ENCODE measurements at regions not wholly inside any gene's neighbourhood (a gene's known extent, or its start where the extent isn't known, plus 50 kb on each side); places are given as distances from the start of the nearest gene placed in this dataset.

- peaks cover 41% of the 10 kb centered on the region for H3K9me3 Mint-ChIP-seq (ENCODE audit: unreplicated experiment)
- no peak overlapping the region for H3K4me3 Mint-ChIP-seq (ENCODE audit: unreplicated experiment)
- no peaks in the 10 kb centered on the region for H3K27me3 Mint-ChIP-seq (ENCODE audit: unreplicated experiment)
- H3K36me3 Mint-ChIP-seq (ENCODE audit: unreplicated experiment) = no peaks in the 10 kb centered on the region
- no peaks in the 10 kb centered on the region for H3K4me1 Mint-ChIP-seq (ENCODE audit: unreplicated experiment)
- no peak overlapping the region for H3K27ac Mint-ChIP-seq (ENCODE audit: unreplicated experiment)
- no peak for TF ChIP-seq CTCF (IDR thresholded peaks at IDR 0.05)
- DNase-seq (ENCODE audit: extremely low spot score, unreplicated experiment) = no peak
Measured at GRCh38 chrX:56099271-56099670, 132.9 kb upstream of the KLF8 start.

GRCh38 chrX:56107320-56107719 is 124.8 kb upstream of the KLF8 start:
- Mint-ChIP-seq H3K4me1 (ENCODE audit: unreplicated experiment) (no peaks in the 10 kb centered on the region), H3K4me3 (ENCODE audit: unreplicated experiment) (no peak overlapping the region), H3K27ac (ENCODE audit: unreplicated experiment) (no peak overlapping the region), H3K9me3 (ENCODE audit: unreplicated experiment) (peaks cover 48% of the 10 kb centered on the region), H3K36me3 (ENCODE audit: unreplicated experiment) (no peaks in the 10 kb centered on the region), H3K27me3 (ENCODE audit: unreplicated experiment) (no peaks in the 10 kb centered on the region)
- TF ChIP-seq CTCF (IDR thresholded peaks at IDR 0.05) = no peak
- no peak for DNase-seq (ENCODE audit: extremely low spot score, unreplicated experiment)

- H3K27ac Mint-ChIP-seq (ENCODE audit: unreplicated experiment) = no peak overlapping the region
- no peaks in the 10 kb centered on the region for H3K36me3 Mint-ChIP-seq (ENCODE audit: unreplicated experiment)
- peaks cover 62% of the 10 kb centered on the region for H3K9me3 Mint-ChIP-seq (ENCODE audit: unreplicated experiment)
- H3K4me3 Mint-ChIP-seq (ENCODE audit: unreplicated experiment) = no peak overlapping the region
- no peak for DNase-seq (ENCODE audit: extremely low spot score, unreplicated experiment)
- H3K4me1 Mint-ChIP-seq (ENCODE audit: unreplicated experiment) = no peaks in the 10 kb centered on the region
- H3K27me3 Mint-ChIP-seq (ENCODE audit: unreplicated experiment) = no peaks in the 10 kb centered on the region
- no peak for TF ChIP-seq CTCF (IDR thresholded peaks at IDR 0.05)
Measured at GRCh38 chrX:56113785-56114436, 118.2 kb upstream of the KLF8 start.

GRCh38 chrX:56114437-56114787 is 117.7 kb upstream of the KLF8 start:
- H3K36me3 Mint-ChIP-seq (ENCODE audit: unreplicated experiment) = no peaks in the 10 kb centered on the region
- DNase-seq (ENCODE audit: extremely low spot score, unreplicated experiment) = no peak
- H3K9me3 Mint-ChIP-seq (ENCODE audit: unreplicated experiment) = peaks cover 62% of the 10 kb centered on the region
- H3K4me3 Mint-ChIP-seq (ENCODE audit: unreplicated experiment) = no peak overlapping the region
- TF ChIP-seq CTCF (IDR thresholded peaks at IDR 0.05) = no peak
- H3K4me1 Mint-ChIP-seq (ENCODE audit: unreplicated experiment) = no peaks in the 10 kb centered on the region
- H3K27me3 Mint-ChIP-seq (ENCODE audit: unreplicated experiment) = no peaks in the 10 kb centered on the region
- no peak overlapping the region for H3K27ac Mint-ChIP-seq (ENCODE audit: unreplicated experiment)

- H3K27ac Mint-ChIP-seq (ENCODE audit: unreplicated experiment) = no peak overlapping the region
- H3K4me1 Mint-ChIP-seq (ENCODE audit: unreplicated experiment) = no peaks in the 10 kb centered on the region
- H3K4me3 Mint-ChIP-seq (ENCODE audit: unreplicated experiment) = no peak overlapping the region
- no peak for DNase-seq (ENCODE audit: extremely low spot score, unreplicated experiment)
- no peaks in the 10 kb centered on the region for H3K36me3 Mint-ChIP-seq (ENCODE audit: unreplicated experiment)
- H3K27me3 Mint-ChIP-seq (ENCODE audit: unreplicated experiment) = no peaks in the 10 kb centered on the region
- TF ChIP-seq CTCF (IDR thresholded peaks at IDR 0.05) = no peak
- peaks cover 63% of the 10 kb centered on the region for H3K9me3 Mint-ChIP-seq (ENCODE audit: unreplicated experiment)
Measured at GRCh38 chrX:56120242-56120641, 111.9 kb upstream of the KLF8 start.

All from osteocyte (in vitro differentiated cells).